Activated naive CD4-positive, alpha-beta T cell treated with Interleukin-2 at 50 U/mL for 16 hours (primary cell): ENCODE measurements at regions not wholly inside any gene's neighbourhood (a gene's known extent, or its start where the extent isn't known, plus 50 kb on each side); places are given as distances from the start of the nearest gene placed in this dataset.

Experiments
- DNase-seq: peaks from one replicate; pipeline ENCODE4 v3.0.0-alpha.2; 2020

DNA sequence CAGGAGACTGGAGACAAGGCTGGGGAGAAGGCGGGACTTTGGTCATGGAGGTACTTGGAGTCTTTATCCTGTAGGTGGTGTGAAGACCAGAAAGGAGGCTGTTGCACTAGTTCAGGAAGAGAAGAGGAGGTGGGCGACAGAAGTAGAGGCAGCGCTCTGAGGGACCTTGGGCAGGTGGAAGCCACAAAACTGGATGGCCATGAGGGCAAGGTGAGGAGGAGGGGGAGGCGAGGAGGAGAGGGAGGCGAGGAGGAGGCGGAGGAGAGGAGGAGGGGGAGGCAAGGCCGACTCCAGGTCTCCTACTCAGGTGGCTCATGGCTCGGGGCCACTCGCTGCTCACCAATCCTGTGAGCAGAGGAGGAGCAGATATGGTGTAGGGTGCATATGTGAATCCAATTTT, 125.6 kb downstream of the RPLP1 start:
- no peak for DNase-seq

DNA sequence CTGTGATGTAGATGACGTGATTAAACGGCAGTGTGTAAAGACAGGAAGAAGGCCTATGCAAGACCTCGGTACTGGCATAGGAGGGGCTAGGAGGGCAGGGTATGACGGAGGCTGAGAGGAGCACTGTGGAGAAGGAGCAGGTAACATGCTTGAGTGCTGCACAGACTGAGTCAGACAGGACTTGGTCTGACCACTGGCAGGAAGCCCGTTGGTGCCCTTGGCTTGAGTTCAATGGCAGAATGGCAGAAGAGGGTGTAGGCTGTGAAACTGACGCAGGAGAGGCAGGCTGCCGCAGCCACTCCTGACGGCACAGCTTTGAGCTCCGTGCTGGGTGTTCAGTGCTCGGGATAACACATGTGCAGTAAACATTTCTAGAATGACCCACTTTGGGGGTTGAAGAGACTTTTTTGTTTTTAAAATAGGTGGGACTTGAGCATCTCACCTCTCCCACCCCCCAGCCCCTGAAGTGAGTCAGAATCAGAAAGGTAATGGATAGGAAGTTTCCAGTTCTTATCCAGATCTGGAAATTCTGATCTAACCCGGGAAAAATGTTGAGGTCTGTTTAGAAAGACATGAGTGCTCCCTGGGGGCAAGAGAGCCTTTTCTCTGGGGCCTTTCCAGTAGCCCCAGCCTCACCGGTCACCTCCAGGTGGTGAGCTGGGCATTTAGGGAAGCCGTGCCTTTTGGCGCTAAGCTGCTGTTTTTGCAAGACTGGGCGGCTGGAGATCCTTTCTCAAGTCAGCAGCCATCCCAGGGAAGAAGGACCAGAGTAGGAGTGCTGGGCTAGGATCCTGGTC, 126.4 kb downstream of the RPLP1 start:
- DNase-seq = no peak

GRCh38 chr15:69579950-69580618, 127.5 kb downstream of the RPLP1 start:
- DNase-seq = no peak

DNA sequence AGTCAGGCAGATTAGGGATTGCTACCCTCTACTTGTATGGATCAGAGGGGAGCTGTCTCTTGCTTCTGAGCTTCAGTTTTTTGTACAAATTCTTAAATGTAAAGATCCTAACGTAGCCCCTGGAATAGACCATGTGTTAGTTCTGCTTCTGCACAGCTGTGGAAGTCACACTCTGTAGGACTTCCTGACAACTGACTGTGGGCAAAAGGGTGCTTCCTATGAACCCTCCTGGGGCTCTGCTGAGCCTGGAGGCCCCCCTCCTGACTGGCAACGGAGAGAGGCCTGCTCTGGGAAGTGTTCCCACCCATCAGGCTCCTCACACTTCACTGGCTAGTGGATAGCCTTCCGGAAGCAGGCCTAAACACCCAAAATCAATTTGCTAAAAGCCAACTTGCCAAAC, 131.0 kb downstream of the RPLP1 start:
- DNase-seq = no peak

- no peak for DNase-seq
These were observed 133.3 kb downstream of the RPLP1 start for GRCh38 chr15:69585937-69586336.

DNA sequence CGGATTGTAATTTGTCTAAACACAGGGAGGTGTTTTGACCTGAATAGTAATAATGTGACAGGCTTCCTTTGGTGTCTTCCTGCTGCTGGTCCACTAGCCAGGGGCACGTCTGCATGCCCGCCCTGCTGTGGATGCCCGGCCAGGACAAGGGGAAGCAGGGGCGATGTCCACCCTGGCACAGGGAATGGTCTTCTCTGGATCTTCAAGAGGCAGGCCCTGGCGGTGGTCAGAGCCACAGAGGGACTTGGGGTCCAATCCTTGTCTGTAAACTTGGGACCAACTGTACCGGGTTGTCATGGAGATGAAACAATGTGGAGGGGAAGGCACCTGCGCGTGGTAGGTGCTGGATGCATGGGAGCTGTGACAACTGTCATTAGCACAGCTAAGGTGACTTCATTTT, 134.1 kb downstream of the RPLP1 start:
- DNase-seq = no peak

- DNase-seq = no peak
These were observed 135.3 kb downstream of the RPLP1 start for GRCh38 chr15:69587723-69588426.

- no peak for DNase-seq
These were observed 137.6 kb downstream of the RPLP1 start for GRCh38 chr15:69590201-69590710.

- no peak for DNase-seq
These were observed 138.4 kb downstream of the RPLP1 start for GRCh38 chr15:69590932-69591524.

- no peak for DNase-seq
These were observed 139.4 kb downstream of the RPLP1 start for GRCh38 chr15:69591905-69592508.

DNA sequence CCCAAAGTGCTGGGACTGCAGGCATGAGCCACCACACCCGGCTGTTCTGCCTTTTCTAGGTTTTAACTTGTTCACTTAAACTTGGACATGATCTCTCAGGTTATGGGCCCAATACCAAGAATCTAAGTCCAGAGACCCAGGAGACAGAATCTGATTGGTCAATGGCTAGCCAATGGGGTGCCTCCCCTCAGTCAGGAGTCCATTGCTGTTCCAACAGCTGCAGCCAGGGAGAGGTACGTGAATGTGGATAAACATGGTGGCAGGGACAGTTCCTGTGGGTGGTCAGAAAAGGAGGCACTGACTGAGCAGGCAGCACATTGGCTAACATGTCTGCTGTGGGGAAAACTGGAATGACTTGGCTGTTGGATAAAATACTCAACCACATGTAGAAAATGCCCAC, 140.3 kb downstream of the RPLP1 start:
- DNase-seq = no peak

GRCh38 chr15:69593488-69593887, 140.9 kb downstream of the RPLP1 start:
- DNase-seq = no peak

- DNase-seq = no peak
These were observed 141.7 kb downstream of the RPLP1 start for GRCh38 chr15:69593981-69594966.

- DNase-seq = no peak
These were observed 142.6 kb downstream of the RPLP1 start for GRCh38 chr15:69595009-69595791.

DNA sequence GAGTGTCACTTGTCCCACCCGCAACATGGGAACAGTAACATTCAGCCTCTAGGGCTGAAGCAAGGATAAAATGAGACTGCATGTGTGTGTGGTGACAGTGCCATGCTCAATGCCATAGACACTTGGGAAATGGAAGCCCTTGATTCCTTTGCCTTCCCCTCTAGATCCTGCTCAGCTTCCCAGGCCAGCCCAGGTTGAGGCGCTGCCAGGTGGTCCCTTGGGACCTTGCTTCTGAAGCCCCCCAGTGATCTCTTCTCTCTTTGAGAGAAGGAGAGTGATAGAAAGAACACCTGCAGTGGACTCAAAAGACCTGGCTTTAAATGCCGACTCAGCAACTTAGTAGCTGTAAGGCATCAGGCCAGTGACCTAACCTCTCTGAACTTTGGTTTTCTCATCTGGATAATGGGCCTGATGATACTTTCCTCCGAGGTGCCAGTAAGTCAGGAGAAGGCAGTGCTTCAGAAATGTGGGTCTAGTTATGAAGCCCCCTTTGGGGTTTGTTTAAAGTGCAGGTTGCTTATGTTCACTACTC, 144.5 kb downstream of the RPLP1 start:
- no peak for DNase-seq

- DNase-seq = no peak
These were observed 146.7 kb downstream of the RPLP1 start for GRCh38 chr15:69599271-69599670.

DNA sequence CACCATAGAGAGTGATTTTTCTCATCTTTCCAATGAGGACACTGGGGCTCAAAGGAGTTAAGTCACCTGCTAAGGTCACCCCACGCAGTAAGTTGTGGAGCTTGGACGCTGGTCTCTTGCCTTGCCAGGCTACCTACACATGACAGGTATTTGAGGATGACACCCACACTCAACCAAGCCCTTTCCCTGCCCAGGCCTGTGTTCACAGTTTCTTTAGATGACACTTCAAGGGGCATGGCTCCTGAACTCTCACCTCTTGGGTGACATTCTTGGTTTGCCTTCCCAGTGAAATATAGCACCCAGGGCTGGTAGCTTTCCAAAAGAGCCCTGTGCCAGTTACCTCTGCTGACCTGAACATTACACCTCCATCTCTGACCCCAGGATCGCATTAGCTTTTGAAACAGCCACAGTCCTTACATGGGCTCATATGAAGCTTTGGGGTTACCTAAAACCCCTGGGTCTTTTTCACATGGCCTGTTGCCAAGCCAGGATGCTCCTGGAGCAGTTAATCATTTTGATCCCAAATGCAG, 148.0 kb downstream of the RPLP1 start:
- no peak for DNase-seq

DNA sequence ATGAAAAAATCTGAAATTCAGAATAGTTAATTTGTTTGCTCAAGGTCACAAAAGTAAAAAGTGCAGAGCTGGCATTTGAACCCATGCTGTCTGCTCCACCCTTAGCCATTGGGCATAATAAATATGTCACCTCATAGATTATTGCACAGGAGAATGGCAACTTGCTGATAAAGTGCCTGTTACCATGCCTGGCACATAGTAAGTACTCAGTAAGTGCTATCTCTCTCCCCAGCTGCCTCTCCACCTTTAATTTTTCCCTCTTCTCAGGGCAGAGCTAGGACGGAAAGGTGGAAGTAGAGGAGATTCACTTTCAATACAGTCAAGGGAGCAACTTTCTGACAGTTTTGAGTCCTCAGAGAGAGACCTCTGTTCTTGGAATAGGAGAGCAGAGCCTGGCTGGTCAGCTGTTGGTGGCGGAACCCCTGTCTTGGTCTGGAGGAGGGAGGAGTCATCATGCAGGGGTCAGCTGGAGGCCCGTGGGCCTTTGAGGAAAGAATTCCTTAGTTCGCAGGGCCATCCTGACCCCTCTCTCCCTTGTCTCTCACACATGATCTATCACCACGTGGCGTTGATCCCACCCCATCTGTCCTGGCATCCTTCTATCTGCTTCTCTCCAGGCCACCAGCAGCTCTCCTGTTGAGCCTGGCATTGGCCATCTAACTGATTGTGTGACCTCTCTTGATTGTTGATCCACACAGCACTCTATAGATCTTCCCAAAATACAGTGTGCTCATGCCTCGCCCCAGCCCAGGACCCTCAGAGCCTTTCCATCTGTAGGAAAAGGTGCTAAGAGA, 149.3 kb downstream of the RPLP1 start:
- no peak for DNase-seq

GRCh38 chr15:69602921-69603320, 150.3 kb downstream of the RPLP1 start:
- DNase-seq = no peak
